Subcutaneous abdominal adipose tissue (tissue), 5 donors: ENCODE measurements at regions not wholly inside any gene's neighbourhood (a gene's known extent, or its start where the extent isn't known, plus 50 kb on each side); places are given as distances from the start of the nearest gene placed in this dataset.
"Not testable (repeated sequence)": the region's sequence is repeated elsewhere in the genome, so short reads cannot be mapped to it uniquely, and the experiment has no call there.

Experiments
- H3K27ac ChIP-seq: one replicate; pipeline ENCODE4 v1.7.0; 2013; ENCODE audit warnings: low read depth, mild to moderate bottlenecking, inconsistent platforms, low read length, moderate library complexity
- H3K27me3 ChIP-seq, 5 donors: one replicate each; pipeline ENCODE4 v1.7.0; 2013; ENCODE audit warnings: low read length in 5 of 5, inconsistent platforms in 1 of 5; ENCODE audit not compliant: control insufficient read depth in 5 of 5, insufficient read depth in 4 of 5
- H3K36me3 ChIP-seq, 5 donors: one replicate each; pipeline ENCODE4 v1.7.0; 2013; ENCODE audit warnings: low read length in 5 of 5; ENCODE audit not compliant: control insufficient read depth in 5 of 5, insufficient read depth in 5 of 5
- H3K4me1 ChIP-seq, 5 donors: one replicate each; pipeline ENCODE4 v1.7.0; 2013; ENCODE audit warnings: low read length in 5 of 5, mild to moderate bottlenecking in 3 of 5, moderate library complexity in 1 of 5; ENCODE audit not compliant: control insufficient read depth in 5 of 5, insufficient read depth in 5 of 5
- H3K4me3 ChIP-seq, 5 donors: one replicate each; pipeline ENCODE4 v1.7.0; 2013; ENCODE audit warnings: low read length in 5 of 5, low read depth in 1 of 5
- H3K9ac ChIP-seq, 5 donors: one replicate each; pipeline ENCODE4 v1.7.0; 2013; ENCODE audit warnings: low read length in 5 of 5, mild to moderate bottlenecking in 4 of 5, moderate library complexity in 3 of 5
- H3K9me3 ChIP-seq, 5 donors: one replicate each; pipeline ENCODE4 v1.7.0; 2013; ENCODE audit warnings: low read length in 5 of 5; ENCODE audit not compliant: control insufficient read depth in 5 of 5
- donor health status: healthy.
- donor health status: healthy.
- donor health status: healthy.
- donor health status: healthy.
- donor health status: healthy.

DNA sequence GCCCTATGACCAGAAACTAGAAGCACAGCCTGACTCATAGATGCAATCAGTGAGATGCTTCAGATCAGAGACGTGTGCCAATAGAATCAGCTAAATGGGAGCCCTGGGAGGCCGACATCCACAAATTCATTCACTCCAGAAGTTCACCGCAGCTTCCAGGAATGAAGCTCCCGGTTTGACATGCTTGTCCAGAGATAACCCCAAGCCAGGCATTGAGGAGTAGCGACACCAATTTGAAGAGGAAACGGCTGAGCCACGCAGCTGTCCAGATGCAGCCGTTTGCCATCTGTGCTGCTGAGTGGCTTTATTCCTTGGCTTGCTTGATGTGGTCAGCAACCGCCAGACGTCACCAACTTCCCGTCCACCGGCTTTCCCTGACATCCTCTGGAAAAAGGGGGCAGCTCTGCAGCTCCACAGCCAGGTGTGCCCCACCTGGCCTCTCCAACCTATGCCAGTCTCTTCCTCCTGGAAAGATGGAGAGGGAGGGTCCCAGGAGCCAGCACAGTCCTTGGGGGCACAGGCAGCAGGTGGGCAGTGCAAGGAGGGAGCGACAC is 123.9 kb upstream of the OPCML start:
- peaks cover 0 to 3% (median 0%) of the 10 kb centered on the region in 5 donors for H3K27me3 ChIP-seq
- no peak overlapping the region for H3K27ac ChIP-seq
- peaks cover 0 to 14% (median 11%) of the 10 kb centered on the region in 5 donors for H3K9me3 ChIP-seq
- H3K9ac ChIP-seq, result no peak overlapping the region
- no peaks in the 10 kb centered on the region for H3K4me1 ChIP-seq
- no peak overlapping the region for H3K4me3 ChIP-seq
- no peaks in the 10 kb centered on the region for H3K36me3 ChIP-seq

DNA sequence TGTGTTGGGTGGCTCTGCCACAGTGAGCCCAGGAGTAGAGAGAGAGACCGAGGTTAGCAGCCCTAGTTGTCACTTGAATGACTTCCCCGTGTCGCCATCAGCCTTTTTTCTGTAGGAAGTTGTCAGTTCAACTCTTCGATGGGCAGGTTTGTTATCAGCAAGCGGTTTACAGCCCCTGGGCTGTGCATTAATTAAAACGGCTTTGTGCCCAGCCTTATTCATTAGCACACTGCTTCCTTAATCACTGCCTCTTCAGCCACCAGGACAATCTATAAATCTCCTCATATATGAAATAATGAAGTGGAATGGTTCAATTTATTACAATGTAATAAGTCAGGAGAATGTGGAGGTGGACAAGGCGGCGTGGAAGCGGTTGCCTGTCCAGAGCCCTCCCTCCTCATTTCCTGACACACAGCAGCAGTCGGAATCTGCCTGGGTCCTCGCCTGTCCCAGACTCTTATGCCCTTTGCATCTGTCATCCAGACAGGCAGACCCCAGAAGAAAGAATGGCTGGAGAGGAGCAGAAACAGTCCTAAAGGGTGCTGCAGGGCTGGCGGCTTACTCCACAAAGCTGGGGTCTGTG is 122.4 kb upstream of the OPCML start:
- no peak overlapping the region for H3K9ac ChIP-seq
- peaks cover 0 to 14% (median 11%) of the 10 kb centered on the region in 5 donors for H3K9me3 ChIP-seq
- H3K36me3 ChIP-seq, result no peaks in the 10 kb centered on the region
- H3K4me1 ChIP-seq, result no peaks in the 10 kb centered on the region
- H3K4me3 ChIP-seq, result no peak overlapping the region
- H3K27me3 ChIP-seq, result peaks cover 0 to 3% (median 0%) of the 10 kb centered on the region in 5 donors
- H3K27ac ChIP-seq, result no peak overlapping the region

DNA sequence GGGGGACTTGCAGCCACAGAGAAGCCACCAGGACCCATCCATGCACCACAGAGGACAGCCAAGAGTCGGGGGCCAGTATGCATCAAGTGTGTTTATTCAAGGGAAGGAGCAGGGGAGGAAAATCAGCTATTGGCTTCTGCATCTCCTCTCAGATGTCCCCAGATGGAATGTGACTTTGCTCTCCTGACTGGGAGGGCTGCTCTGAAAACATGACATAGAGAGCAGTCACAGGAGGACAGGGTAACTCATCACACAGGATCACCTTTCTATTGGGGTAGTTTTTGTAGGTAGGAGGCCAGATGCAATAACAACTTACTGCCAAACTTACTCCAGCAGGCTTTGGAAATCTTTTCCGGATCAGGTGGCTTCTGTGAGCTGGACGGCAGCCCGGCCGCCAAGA is 121.0 kb upstream of the OPCML start:
- H3K27me3 ChIP-seq, result peaks cover 0 to 3% (median 0%) of the 10 kb centered on the region in 5 donors
- peaks cover 0 to 14% (median 11%) of the 10 kb centered on the region in 5 donors for H3K9me3 ChIP-seq
- H3K4me1 ChIP-seq, result no peaks in the 10 kb centered on the region
- no peaks in the 10 kb centered on the region for H3K36me3 ChIP-seq
- H3K4me3 ChIP-seq, result no peak overlapping the region
- no peak overlapping the region for H3K9ac ChIP-seq
- H3K27ac ChIP-seq, result no peak overlapping the region

DNA sequence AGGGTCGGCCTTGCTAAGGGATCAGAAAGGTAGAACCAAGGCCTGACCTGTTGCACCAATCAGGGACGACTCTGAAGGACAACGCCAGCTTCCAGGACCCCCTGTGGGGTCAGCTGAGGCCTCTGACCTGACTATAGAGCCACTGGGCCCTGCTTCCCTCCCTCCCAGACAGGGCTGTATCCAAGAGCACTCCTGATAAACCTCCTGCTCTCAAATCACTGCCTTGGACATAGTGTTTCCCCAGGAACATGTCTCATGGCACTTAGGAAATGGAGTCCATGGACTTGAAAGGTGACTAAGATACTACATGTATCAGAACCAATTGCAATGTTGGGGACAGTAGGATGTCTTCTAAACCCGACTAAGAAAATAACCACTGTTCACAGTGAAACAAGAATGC is 117.8 kb upstream of the OPCML start:
- Histone ChIP-seq H3K9me3 (no peaks in the 10 kb centered on the region), H3K27me3 (no peaks in the 10 kb centered on the region), H3K36me3 (no peaks in the 10 kb centered on the region), H3K4me3 (no peak overlapping the region), H3K27ac (no peak overlapping the region), H3K4me1 (no peaks in the 10 kb centered on the region), H3K9ac (no peak overlapping the region)

GRCh38 chr11:133649040-133649439 is 116.7 kb upstream of the OPCML start:
- Histone ChIP-seq H3K4me1 (no peaks in the 10 kb centered on the region), H3K9ac (no peak overlapping the region), H3K4me3 (no peak overlapping the region), H3K27me3 (no peaks in the 10 kb centered on the region), H3K27ac (no peak overlapping the region), H3K36me3 (no peaks in the 10 kb centered on the region), H3K9me3 (no peaks in the 10 kb centered on the region)

GRCh38 chr11:133639408-133639807 is 107.1 kb upstream of the OPCML start:
- H3K27me3 ChIP-seq, result peaks cover 0 to 5% (median 0%) of the 10 kb centered on the region in 5 donors
- H3K9ac ChIP-seq, result no peak overlapping the region
- H3K4me1 ChIP-seq, result no peaks in the 10 kb centered on the region
- no peak overlapping the region for H3K27ac ChIP-seq
- no peaks in the 10 kb centered on the region for H3K9me3 ChIP-seq
- no peaks in the 10 kb centered on the region for H3K36me3 ChIP-seq
- no peak overlapping the region for H3K4me3 ChIP-seq

DNA sequence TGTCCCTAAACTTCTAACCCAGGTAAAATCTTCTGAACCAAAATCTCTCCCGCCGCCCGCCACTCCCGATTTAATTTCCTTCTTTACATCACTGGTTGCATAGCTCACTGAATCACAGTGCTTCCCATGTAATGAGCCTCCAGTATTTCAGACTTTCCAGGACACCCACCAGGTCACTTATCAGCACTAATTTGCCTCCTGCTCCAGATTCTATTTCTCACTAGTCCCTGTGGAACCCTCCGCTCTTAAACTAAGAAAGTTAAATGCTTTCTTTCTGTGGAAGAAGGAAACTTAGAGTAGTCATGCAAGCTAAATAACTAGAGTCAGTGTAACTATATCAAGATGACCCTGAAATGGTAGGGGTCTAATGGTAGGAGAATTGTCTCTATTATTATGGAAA is 106.6 kb upstream of the OPCML start:
- Histone ChIP-seq H3K9ac (no peak overlapping the region), H3K36me3 (no peaks in the 10 kb centered on the region), H3K9me3 (no peaks in the 10 kb centered on the region), H3K27me3 (peaks cover 0 to 5% (median 0%) of the 10 kb centered on the region in 5 donors), H3K4me3 (no peak overlapping the region), H3K4me1 (no peaks in the 10 kb centered on the region), H3K27ac (no peak overlapping the region)

- H3K4me1 ChIP-seq, result no peaks in the 10 kb centered on the region
- H3K36me3 ChIP-seq, result no peaks in the 10 kb centered on the region
- H3K4me3 ChIP-seq, result no peak overlapping the region
- no peak overlapping the region for H3K9ac ChIP-seq
- H3K27me3 ChIP-seq, result peaks cover 0 to 5% (median 0%) of the 10 kb centered on the region in 5 donors
- H3K27ac ChIP-seq, result no peak overlapping the region
- no peaks in the 10 kb centered on the region for H3K9me3 ChIP-seq
These were observed 104.5 kb upstream of the OPCML start for GRCh38 chr11:133636711-133637355.

DNA sequence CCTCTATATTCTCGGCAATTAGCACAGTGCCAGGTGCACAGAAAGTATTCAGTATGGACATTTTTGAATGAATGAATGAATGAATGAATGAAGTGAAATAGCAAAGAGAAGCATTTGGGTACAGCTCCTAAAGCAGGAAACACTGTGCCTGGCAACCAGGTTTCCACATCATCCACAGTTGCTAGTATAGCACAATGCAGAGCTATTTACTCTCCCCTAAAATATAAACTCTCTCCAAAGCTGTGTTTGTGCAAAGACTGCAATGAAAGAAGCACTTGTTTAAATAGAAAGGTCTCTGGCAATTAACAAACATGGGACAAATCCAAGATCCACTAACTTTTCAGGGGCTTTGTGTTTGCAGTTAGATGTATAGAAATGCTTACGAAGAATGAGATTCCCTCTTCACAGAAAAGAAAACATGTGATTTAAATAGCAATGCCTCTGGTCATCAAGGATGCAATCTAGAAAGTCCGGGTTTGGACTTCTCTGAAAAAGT is 103.0 kb upstream of the OPCML start:
- H3K9me3 ChIP-seq, result no peaks in the 10 kb centered on the region
- no peaks in the 10 kb centered on the region for H3K4me1 ChIP-seq
- H3K4me3 ChIP-seq, result no peak overlapping the region
- peaks cover 0 to 5% (median 0%) of the 10 kb centered on the region in 5 donors for H3K27me3 ChIP-seq
- no peak overlapping the region for H3K27ac ChIP-seq
- no peaks in the 10 kb centered on the region for H3K36me3 ChIP-seq
- H3K9ac ChIP-seq, result no peak overlapping the region

DNA sequence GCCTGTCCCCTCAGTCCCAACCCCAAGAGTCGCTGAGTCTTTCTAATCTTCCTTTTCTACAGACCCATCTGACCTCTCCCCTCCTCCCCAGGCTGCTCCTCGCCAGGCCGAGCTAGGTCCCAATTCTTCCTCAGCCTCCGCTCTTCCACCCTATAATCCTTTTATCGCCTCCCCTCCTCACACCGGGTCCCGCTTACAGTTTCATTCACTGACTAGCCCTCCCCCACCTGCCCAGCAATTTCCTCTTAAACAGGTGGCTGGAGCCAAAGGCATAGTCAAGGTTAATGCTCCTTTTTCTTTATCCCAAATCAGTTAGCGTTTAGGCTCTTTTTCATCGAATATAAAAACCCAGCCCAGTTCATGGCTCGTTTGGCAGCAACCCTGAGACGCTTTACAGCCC is 96.1 kb upstream of the OPCML start:
- not testable (repeated sequence) for H3K4me1 ChIP-seq, H3K27me3 ChIP-seq, H3K9ac ChIP-seq, H3K9me3 ChIP-seq, H3K4me3 ChIP-seq, H3K27ac ChIP-seq, H3K36me3 ChIP-seq
